NCI-H146 treated with DMSO at 0.1 percent for 48 hours (cell line): ENCODE measurements at regions not wholly inside any gene's neighbourhood (a gene's known extent, or its start where the extent isn't known, plus 50 kb on each side); places are given as distances from the start of the nearest gene placed in this dataset.
A peak's percentile ranks its signal among the peaks of the same experiment; 100 is the strongest.
"Not testable (repeated sequence)": the region's sequence is repeated elsewhere in the genome, so short reads cannot be mapped to it uniquely, and the experiment has no call there.

Experiments used
- DNase-seq: peaks from one replicate; lab custom pipeline; 2025; ENCODE audit not compliant: unreplicated experiment; lab: John Stamatoyannopoulos, UW

DNA sequence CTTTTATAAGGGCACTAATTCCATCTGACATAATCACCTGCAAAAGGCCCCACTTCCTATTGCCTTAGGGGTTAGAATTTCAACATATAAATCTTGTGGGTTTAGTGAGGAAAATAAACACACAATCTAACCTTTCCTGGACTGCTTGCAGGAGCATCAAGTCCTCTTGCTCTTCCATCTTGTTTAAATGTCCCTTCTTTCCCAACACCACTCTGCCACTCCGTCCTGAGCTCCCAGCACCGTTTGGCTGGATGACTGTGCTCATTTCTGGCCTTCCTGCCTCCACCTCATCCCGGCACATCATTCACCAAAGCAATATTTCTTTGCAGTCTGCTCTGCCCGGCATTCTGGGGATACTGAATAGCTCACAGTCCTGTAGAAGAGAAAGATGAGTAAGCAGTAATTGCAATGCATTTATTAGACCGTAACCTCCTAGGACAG is 247.8 kb downstream of the BCL2 start:
- DNase-seq: peak; percentile 60

DNA sequence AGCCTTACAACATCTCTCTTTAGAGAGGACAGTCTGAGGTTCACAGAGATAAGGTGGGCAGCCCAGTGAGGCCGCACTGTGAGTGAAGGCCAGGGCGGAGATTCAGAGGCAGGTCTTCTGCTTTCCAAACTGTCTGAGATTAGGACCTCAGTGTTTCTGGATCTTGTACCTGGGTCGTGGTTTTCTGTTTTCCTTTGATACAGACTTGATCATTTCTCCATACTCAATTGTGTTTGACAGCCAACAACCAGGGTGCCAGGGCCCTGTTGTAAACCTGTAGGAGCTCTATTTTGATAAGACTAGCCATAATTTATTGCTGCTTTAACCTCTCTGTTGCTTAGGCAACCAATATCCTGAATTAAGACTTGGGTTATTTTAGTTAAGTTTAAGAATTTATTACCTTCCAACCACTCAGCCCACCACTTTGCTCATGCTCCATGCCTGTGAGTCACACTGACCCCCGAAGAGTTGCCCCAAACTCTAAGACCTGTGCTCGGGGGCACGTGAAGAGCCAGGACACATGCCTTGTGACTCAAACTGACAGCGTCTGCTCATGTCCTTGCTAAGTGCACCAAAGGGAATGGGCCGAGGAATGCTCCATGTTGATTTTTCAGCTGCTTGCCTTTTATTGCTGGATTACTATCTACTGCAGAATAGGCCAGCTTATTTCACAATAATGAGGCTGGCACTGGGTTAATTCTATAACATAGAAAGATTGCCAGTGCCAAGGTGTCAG is 248.6 kb downstream of the BCL2 start:
- no peak for DNase-seq

DNA sequence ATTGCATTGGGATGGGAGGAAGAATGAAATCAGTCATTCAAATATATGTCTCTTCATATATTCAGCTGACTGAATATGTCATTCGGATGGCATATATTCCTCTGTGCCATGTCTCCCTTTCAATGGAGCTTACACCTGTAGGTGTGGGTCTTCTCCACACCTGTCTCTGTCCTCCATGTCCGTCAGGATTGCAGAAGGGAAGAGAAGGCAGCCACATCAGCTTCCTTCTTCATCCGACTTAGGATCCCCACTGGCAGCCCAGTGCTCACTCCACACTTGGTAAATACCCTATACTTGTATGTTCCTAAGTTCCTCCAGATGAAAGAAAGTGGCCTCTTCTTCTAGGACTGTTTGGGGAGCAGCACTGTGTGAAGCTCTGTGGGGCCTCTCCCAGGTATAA is 250.1 kb downstream of the BCL2 start:
- DNase-seq: no peak

DNA sequence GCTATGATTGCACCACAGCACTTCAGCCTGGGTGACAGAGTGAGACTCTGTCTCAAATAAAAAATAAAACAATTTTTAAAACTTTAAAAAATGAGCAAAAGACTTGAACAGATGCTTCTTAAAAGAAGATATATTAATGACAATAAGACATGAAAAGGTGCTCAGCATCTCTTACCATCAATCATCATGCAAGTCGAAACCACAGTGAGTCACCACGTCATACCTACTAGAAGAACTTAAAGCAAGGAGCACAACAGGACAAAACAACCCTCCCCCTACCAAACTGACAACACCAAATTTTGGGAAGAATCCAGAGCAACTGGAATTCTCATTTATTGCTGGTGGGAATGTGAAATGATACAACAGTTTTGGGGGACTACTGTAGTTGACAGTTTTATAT is 251.6 kb downstream of the BCL2 start:
- DNase-seq: no peak

DNA sequence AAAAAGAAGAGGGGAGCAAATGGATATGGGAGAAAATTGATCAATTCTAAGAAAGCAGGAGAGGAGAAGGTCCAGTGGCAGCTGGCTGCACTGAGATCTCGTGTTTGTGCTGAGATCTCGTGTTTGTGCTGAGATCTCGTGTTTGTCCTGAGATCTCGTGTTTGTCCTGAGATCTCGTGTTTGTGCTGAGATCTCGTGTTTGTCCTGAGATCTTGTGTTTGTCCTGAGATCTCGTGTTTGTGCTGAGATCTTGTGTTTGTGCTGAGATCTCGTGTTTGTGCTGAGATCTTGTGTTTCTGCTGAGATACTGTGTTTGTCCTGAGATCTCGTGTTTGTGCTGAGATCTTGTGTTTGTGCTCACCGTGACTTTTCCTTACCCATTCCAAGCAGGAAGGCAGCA is 254.4 kb downstream of the BCL2 start:
- no peak for DNase-seq

DNA sequence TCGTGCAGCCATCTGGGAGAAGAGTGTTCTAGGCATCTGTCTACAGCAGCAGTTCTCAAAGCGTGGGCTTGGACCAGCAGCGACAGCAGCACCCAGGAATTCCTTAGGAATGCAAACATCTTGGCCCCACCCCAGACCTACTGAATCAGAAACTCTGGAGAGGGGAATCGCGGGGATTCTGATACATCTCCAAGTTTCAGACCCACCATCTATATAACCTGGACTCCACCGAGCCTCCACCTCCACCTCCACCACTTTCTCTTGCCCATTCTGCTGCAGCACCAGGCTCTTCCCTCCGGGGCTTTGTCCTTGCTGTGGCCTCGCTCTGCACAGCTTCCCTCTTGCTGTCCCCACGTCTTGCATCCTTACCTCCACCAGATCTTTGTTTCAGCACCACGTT is 256.4 kb downstream of the BCL2 start:
- DNase-seq: no peak

DNA sequence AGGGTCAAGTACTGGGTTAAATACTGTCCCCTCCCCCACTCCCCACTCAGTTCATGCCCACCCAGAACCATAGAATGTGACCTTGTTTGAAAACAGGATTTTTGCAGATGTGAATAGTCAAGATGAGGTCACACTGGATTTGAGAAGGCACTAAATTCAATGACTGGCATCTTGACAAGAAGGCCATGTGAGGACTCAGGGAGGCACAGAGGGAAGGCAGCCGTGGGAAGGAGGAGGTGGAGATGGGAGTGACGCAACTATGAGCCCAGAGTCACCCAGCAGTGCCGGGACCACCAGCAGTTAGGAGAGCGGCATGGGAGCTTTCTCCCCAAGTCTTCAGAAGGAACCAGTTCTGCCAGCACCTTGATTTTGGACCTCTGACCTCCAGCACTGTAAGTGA is 257.3 kb downstream of the BCL2 start:
- no peak for DNase-seq

DNA sequence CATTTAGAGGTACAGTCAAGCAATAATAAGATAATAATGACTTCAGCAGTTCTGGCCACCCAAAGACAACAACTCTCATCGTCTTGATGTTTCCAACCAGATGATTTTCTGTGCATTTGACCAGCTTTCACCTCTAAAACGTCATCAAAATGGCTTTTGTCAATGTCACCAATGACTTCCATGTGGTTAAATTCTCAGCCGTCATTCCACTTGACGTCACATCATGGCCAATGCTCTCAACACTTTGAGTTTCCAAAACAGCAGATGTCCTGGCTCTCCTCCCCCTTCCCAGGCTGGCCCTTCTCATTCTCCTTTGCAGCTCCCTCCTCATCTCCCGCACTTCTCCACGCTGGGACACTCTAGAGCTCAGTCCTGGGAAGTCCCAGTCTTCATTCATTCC is 258.3 kb downstream of the BCL2 start:
- no peak for DNase-seq

DNA sequence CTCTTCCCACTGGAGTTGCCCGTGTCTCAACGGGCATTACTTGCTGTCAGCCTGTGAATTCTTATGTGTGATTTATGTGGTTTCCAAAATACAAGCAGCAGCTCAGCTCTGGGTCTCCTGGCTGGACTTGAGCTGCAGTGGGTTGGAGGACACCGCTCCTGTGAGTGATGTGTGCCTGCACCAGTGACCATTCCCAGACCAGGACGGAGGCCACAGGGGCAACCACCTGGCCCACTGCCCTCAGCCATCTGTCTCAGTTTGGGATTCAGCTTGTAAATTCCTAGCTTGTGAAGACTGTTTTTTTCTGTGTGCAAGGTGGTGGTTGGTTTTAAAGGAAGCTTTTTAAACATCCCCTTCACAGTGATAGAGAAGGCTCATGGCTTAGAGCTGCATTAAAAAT is 261.0 kb downstream of the BCL2 start:
- no peak for DNase-seq

DNA sequence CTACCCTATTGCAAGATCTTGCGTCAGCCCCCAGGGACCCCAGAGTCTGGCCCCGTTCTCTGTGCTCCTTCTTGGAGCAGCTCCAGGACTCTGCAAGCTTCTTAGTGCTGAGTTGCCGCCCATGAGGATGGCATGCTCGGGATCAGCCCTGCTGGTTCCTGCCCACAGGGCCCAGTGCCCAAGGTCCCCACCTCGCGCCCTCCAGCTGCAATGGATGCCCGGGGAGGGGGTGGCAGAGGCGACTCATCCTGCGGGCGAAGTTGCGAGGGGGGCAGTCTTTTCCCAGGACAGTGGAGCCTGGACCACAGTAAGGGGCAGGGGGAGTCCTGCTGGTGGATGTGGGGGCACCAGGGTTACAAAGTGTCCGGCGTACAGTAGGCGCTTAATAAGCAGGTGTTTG is 261.9 kb downstream of the BCL2 start:
- no peak for DNase-seq

DNA sequence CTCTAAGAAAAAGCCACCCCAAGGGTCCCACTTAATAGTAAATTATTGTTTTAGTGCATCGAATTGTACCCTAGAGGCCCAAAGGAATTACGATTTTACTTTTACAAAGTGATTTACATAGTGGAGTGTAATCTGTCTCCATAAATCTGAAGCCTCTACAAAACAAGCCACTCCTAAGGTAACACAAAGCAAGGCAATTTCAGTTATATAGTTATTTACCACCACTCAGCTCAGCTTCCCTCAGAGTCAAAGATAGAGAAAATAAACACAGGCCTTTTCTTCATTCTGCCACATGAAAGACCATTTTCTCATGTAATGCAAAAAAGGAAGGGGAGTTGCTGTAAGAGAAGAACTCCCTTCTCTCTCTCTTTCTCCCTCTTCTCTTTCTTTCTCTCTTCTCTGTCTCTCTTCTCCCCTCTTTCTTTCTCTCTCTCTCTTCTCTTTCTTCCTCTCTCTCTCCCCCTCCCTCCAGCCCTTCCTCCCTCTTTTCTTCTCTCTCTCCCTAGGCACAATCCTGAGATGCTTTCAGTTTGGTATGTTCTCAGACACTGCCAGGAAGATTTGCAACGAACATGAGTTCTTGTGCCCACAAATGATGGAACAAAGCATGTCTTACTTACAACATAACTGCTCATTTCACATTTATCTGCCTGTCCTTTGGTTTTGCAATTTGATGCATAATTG is 264.5 kb downstream of the BCL2 start:
- DNase-seq: no peak

DNA sequence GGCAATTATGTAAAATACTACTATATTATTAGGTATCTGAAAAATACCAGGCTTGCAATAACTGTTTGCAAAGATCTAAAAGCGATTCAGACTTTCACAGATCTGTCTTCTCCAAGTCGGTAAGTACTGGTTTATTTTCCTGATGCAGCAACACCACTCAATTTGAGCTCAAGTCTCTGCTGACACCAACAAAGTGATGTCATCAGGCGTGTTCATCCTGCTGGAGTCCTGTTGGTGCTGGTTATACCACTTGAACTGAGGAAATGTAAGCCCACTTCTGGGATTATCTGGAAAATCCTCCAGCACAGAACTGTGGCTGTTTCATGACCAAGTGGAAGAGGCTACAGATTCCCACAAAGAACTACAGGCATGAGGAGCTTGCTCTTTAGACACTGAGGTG is 267.6 kb downstream of the BCL2 start:
- DNase-seq: no peak

DNA sequence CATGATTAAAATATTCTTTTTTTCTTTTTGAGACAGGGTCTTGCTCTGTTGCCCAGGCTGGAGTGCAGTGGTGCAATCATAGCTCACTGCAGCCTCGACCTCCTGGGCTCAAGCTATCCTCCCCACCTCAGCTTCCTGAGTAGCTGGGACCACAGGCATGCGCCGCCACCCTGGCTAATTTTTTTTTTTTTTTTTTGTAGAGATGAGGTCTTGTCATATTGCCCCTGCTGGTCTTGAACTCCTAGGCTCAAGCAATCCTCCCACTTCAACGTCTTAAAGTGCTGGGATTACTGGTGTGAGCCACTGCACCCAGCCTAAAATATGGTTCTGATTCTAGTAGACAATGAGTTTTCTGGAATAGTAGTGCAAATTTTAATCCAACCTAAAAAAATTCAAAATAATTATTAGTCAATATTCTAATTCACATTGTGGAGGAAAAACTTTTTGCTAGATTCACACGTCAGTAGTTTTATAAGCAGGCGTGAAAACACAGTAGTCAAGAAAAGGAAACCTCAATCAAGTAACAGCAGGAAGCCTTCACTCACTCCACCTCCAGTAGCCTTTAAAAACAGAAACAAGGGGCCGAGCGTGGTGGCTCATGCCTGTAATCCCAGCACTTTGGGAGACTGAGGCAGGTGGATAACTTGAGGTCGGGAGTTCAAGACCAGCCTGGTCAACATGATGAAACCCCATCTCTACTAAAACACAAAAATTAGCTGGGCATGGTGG is 268.7 kb downstream of the BCL2 start:
- DNase-seq: not testable (repeated sequence)

DNA sequence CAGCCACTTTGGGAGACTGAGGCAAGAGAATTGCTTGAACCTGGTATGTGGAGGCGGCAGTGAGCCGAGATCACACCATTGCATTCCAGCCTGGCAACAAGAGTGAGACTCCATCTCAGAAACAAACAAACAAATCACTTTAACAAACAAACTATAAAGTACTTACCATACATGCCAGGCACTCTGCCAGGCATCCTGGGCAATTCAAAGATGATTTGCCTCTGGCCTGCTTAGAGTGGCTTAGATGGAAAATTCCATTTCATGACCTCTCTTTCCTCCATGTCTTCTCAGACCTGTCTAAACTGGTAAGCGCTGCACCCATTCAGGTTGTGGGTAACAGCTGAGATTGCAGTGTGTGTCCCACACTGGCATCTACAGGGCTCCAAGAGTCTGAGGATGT is 273.2 kb downstream of the BCL2 start:
- no peak for DNase-seq

DNA sequence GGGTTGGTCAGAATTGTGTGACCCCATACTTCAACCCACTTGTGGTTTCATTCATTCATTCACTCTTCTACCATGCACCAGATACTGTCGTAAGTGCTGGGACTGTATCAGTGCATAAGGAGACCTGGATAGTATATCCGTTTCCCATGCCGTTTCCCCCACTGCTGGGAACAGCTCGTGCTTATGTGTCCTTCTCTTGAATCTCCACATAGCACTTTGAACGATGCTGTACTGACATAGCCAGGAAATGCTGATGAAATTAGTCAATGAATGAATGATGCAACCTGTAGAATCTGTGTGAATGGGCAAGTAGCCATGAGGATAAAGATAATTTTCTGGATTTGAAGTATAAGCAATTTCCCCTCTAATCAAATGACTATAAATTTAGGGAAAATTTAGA is 276.1 kb downstream of the BCL2 start:
- no peak for DNase-seq

DNA sequence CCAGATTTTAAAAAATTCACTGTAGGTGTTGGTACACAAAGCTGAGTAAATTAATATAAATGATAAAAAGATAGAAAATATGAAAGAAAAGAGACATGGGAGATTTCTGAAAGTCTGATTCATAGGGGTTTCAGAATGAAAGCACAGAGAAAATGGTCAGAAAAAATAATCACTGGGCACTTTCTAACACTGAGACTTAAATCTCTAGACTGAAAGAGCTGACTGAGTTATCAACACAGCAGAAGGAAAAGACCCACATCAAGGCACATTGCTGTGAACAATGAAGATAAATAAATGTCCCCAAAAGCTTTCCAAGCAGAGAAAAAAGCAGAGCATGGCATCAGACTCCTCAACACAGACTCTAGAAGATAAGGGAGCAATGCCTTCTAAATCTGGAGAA is 277.2 kb downstream of the BCL2 start:
- DNase-seq: no peak

DNA sequence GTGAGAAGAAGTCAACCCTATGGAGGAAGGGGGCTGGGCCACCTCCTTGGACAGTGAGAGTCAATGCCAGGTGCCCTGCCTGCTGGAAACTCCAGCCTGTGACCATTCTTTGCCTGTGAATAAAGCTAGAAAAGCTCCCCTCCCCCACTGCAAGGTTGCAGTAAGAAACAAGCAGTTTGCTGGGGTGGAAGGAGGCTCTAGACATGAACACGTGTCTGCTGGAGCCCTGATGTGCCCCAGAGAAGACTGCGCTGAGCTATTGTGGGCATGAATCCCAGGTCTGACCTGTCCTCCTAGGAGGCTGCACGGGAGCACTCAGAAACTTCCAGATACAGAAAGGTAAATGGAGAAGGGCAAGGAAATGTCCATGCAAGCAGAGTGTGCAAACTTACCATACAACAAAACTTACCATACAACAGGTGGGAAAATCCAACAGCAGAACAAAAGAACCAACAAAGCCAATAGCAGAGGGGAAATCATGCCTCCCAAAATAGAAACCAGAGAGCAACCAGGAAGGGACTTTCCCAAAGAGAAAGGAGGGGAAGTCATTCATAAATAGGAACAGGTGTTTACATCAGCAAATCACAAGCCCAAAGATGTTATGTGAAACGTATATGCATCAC is 278.7 kb downstream of the BCL2 start:
- DNase-seq: no peak

DNA sequence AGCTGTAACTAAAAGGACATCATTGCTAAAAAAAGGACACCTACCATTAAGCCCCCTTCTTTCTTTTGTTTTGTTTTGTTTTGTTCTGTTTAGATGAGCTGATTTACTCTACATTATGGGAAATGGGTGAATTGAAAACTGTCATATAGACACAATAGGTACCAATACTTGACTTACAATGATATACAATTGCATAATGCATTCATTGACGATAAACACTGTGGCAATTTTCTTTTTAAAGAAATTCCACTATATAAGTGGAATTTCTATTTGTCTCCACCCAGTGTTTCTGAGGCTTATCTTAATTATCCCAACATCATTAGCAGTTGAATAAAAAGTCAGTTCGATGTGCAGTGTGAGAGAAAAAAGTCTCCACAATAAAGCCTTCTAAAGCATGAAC is 282.1 kb downstream of the BCL2 start:
- no peak for DNase-seq

DNA sequence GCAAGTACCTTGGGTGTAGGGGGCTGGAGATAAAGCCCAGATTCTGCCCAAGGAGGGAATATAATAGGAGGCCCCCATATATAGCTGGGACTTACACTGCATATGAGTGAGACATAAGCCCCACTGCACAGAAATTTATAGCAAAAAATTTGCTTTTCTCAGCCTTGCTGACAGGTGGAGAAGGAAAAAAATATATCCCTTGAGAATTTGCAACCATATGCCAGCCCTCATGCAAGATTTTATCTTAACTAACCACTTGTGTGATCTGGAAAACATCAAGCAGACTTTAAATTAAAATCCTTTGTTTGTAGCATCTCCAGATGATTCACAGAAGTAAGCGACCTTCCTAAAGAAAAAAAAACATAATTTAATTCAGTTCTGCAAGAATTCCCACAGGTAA is 288.2 kb downstream of the BCL2 start:
- DNase-seq: no peak
